ENCODE measurements at regions not wholly inside any gene's neighbourhood (a gene's known extent, or its start where the extent isn't known, plus 50 kb on each side); places are given as distances from the start of the nearest gene placed in this dataset.

DNA sequence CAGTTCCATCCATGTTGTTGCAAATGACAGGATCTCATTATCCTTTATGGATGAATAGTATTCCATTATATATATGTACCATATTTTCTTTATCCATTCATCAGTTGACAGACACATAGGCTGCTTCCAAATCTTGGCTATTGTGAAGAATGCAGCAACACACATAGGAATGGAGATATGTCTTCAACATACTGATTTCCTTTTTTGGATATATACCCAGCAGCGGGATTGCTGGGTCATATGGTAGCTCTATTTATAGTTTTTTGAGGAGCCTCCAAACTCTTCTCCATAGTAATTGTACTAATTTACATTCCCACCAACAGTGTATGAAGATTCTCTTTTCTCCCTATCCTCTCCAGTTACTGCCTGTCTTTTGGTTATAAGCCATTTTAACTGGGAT, 383.9 kb upstream of the CHORDC1 start:
- no peak overlapping the region for H3K9ac ChIP-seq (ENCODE audit: low read length)
- no peak overlapping the region for H3K4me3 ChIP-seq (ENCODE audit: insufficient read depth in 1 of 2, low read depth in 1 of 2, low read length in 2 of 2)
- H3K23ac ChIP-seq (ENCODE audit: low read length in 2 of 2): no peak overlapping the region
- H2BK120ac ChIP-seq (ENCODE audit: low read depth, low read length): no peak overlapping the region
- no CpG with 5 or more reads among the region's 1 CpG for WGBS
- H2AK5ac ChIP-seq (ENCODE audit: low read length, severe bottlenecking): no peak overlapping the region
- no peaks in the 10 kb centered on the region for H3K27me3 ChIP-seq (ENCODE audit: control insufficient read depth in 1 of 2, insufficient read depth in 1 of 2, low read length in 2 of 2)
- no peak overlapping the region for H2BK5ac ChIP-seq (ENCODE audit: low read depth, low read length, poor library complexity, severe bottlenecking)
- H3K9me3 ChIP-seq (ENCODE audit: control insufficient read depth, low read length): peaks cover 4% of the 10 kb centered on the region
- no peak overlapping the region for H3K14ac ChIP-seq (ENCODE audit: low read length in 2 of 2)
- H3K36me3 ChIP-seq (ENCODE audit: control insufficient read depth in 1 of 2, insufficient read depth in 2 of 2, low read depth in 1 of 2, low read length in 2 of 2): no peaks in the 10 kb centered on the region
- H3K27ac ChIP-seq (ENCODE audit: low read length, poor library complexity, severe bottlenecking): no peak overlapping the region
- no peak overlapping the region for H3K4ac ChIP-seq (ENCODE audit: low read depth in 1 of 2, low read length in 2 of 2)
- no peak overlapping the region for H3K4me2 ChIP-seq (ENCODE audit: low read length, poor library complexity, severe bottlenecking)
- no peak overlapping the region for H2BK12ac ChIP-seq (ENCODE audit: low read length in 2 of 2)
- DNase-seq: no peak
- no peaks in the 10 kb centered on the region for H3K4me1 ChIP-seq (ENCODE audit: control insufficient read depth, insufficient read depth, low read depth, low read length)
- no peak overlapping the region for H4K91ac ChIP-seq (ENCODE audit: low read length)
- H2AFZ ChIP-seq (ENCODE audit: low read depth, low read length): no peak overlapping the region
- H3K79me1 ChIP-seq (replicated peaks; ENCODE audit: low read length, poor library complexity, severe bottlenecking): no peaks in the 10 kb centered on the region
- no peak overlapping the region for H4K8ac ChIP-seq (ENCODE audit: low read length)
- H2BK15ac ChIP-seq (ENCODE audit: low read depth, poor library complexity, severe bottlenecking): no peak overlapping the region
- H3K18ac ChIP-seq (ENCODE audit: low read depth in 1 of 2, low read length in 2 of 2): no peak overlapping the region

DNA sequence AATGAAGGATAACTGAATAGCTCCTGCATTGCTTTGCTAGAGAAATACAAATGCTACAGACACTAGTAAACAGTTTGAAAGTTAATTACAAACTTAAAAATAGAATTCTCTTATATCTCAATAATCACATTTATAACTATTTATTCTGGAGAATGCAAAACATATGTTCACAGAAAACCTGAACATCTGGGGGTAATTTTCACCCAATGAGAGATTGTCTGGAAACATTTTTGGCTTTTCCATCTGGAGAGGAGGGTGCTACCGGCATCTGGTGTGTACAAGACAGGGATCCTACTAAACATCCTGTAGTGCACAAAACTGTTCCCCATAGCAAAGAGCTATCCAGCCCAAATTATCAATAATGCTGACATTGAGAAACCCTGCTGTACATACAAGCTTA, 378.4 kb upstream of the CHORDC1 start:
- H3K9ac ChIP-seq (ENCODE audit: low read length): no peak overlapping the region
- no peak overlapping the region for H3K14ac ChIP-seq (ENCODE audit: low read length in 2 of 2)
- no peak overlapping the region for H3K4me2 ChIP-seq (ENCODE audit: low read length, poor library complexity, severe bottlenecking)
- no peaks in the 10 kb centered on the region for H3K36me3 ChIP-seq (ENCODE audit: control insufficient read depth in 1 of 2, insufficient read depth in 2 of 2, low read depth in 1 of 2, low read length in 2 of 2)
- H3K23ac ChIP-seq (ENCODE audit: low read length in 2 of 2): no peak overlapping the region
- H3K79me1 ChIP-seq (replicated peaks; ENCODE audit: low read length, poor library complexity, severe bottlenecking): no peaks in the 10 kb centered on the region
- H3K18ac ChIP-seq (ENCODE audit: low read depth in 1 of 2, low read length in 2 of 2): no peak overlapping the region
- no peak overlapping the region for H3K27ac ChIP-seq (ENCODE audit: low read length, poor library complexity, severe bottlenecking)
- no peak overlapping the region for H2AFZ ChIP-seq (ENCODE audit: low read depth, low read length)
- H4K91ac ChIP-seq (ENCODE audit: low read length): no peak overlapping the region
- H3K4me3 ChIP-seq (ENCODE audit: insufficient read depth in 1 of 2, low read depth in 1 of 2, low read length in 2 of 2): no peak overlapping the region
- H3K4ac ChIP-seq (ENCODE audit: low read depth in 1 of 2, low read length in 2 of 2): no peak overlapping the region
- H4K8ac ChIP-seq (ENCODE audit: low read length): no peak overlapping the region
- H2BK120ac ChIP-seq (ENCODE audit: low read depth, low read length): no peak overlapping the region
- H2AK5ac ChIP-seq (ENCODE audit: low read length, severe bottlenecking): no peak overlapping the region
- 91% methylated on average over 1 of the region's 1 CpG for WGBS
- H3K27me3 ChIP-seq (ENCODE audit: control insufficient read depth in 1 of 2, insufficient read depth in 1 of 2, low read length in 2 of 2): no peaks in the 10 kb centered on the region
- H2BK12ac ChIP-seq (ENCODE audit: low read length in 2 of 2): no peak overlapping the region
- H3K9me3 ChIP-seq (ENCODE audit: control insufficient read depth, low read length): no peaks in the 10 kb centered on the region
- no peak overlapping the region for H2BK15ac ChIP-seq (ENCODE audit: low read depth, poor library complexity, severe bottlenecking)
- DNase-seq: no peak
- H2BK5ac ChIP-seq (ENCODE audit: low read depth, low read length, poor library complexity, severe bottlenecking): no peak overlapping the region
- no peaks in the 10 kb centered on the region for H3K4me1 ChIP-seq (ENCODE audit: control insufficient read depth, insufficient read depth, low read depth, low read length)

DNA sequence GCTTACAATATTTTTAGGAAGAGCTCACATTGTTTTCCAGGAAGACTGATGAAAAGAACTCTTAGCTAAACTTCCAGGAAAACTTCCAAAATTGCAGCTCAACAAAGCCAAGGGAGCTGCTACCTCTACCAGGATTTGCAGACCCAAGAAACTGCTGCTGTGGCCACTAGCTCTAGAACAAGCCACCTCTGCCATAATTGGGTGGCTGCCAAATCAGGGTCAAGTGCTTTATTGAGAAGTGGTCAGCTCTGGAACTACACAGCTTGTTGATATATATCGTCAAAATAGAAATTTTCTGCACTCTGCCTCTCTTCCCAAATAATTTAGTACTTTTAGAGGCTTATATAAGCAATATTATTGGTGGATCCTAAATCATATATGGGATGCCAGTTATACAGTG, 371.8 kb upstream of the CHORDC1 start:
- H2BK12ac ChIP-seq (ENCODE audit: low read length in 2 of 2): no peak overlapping the region
- H2AFZ ChIP-seq (ENCODE audit: low read depth, low read length): no peak overlapping the region
- H3K27me3 ChIP-seq (ENCODE audit: control insufficient read depth in 1 of 2, insufficient read depth in 1 of 2, low read length in 2 of 2): no peaks in the 10 kb centered on the region
- no peak overlapping the region for H3K4me2 ChIP-seq (ENCODE audit: low read length, poor library complexity, severe bottlenecking)
- H3K36me3 ChIP-seq (ENCODE audit: control insufficient read depth in 1 of 2, insufficient read depth in 2 of 2, low read depth in 1 of 2, low read length in 2 of 2): no peaks in the 10 kb centered on the region
- H3K18ac ChIP-seq (ENCODE audit: low read depth in 1 of 2, low read length in 2 of 2): no peak overlapping the region
- H2BK5ac ChIP-seq (ENCODE audit: low read depth, low read length, poor library complexity, severe bottlenecking): no peak overlapping the region
- no peak overlapping the region for H3K9ac ChIP-seq (ENCODE audit: low read length)
- no peak overlapping the region for H3K14ac ChIP-seq (ENCODE audit: low read length in 2 of 2)
- no peak overlapping the region for H2BK120ac ChIP-seq (ENCODE audit: low read depth, low read length)
- H4K8ac ChIP-seq (ENCODE audit: low read length): no peak overlapping the region
- no peak overlapping the region for H2BK15ac ChIP-seq (ENCODE audit: low read depth, poor library complexity, severe bottlenecking)
- H3K4me3 ChIP-seq (ENCODE audit: insufficient read depth in 1 of 2, low read depth in 1 of 2, low read length in 2 of 2): no peak overlapping the region
- DNase-seq: no peak
- H3K79me1 ChIP-seq (replicated peaks; ENCODE audit: low read length, poor library complexity, severe bottlenecking): no peaks in the 10 kb centered on the region
- WGBS: no CpG with 5 or more reads among the region's 1 CpG
- no peak overlapping the region for H3K27ac ChIP-seq (ENCODE audit: low read length, poor library complexity, severe bottlenecking)
- no peak overlapping the region for H3K23ac ChIP-seq (ENCODE audit: low read length in 2 of 2)
- H3K4ac ChIP-seq (ENCODE audit: low read depth in 1 of 2, low read length in 2 of 2): no peak overlapping the region
- no peaks in the 10 kb centered on the region for H3K4me1 ChIP-seq (ENCODE audit: control insufficient read depth, insufficient read depth, low read depth, low read length)
- H4K91ac ChIP-seq (ENCODE audit: low read length): no peak overlapping the region
- H2AK5ac ChIP-seq (ENCODE audit: low read length, severe bottlenecking): no peak overlapping the region
- peaks cover 9% of the 10 kb centered on the region for H3K9me3 ChIP-seq (ENCODE audit: control insufficient read depth, low read length)

DNA sequence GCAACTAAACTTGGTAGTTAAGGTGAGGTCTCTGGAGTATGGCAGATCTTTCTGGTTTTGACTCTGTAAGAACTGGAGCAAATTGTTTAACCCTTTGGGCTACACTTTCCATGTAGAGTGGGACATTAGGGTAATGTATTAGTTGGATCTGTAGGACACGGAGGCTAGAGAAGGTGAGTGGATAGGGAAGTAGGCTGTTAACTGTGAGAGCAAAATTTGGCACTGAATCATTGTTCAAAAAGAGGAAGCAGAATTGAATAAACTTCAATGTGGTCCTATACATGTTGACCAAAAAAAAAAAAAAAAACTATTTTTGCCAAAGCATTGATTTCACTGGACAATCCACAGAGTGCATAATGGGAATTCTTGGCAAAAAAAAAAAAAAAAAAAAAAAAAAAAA, 370.2 kb upstream of the CHORDC1 start:
- Histone ChIP-seq H3K4me2 (ENCODE audit: low read length, poor library complexity, severe bottlenecking) (no peak overlapping the region), H3K4me1 (ENCODE audit: control insufficient read depth, insufficient read depth, low read depth, low read length) (no peaks in the 10 kb centered on the region), H2AFZ (ENCODE audit: low read depth, low read length) (no peak overlapping the region), H4K8ac (ENCODE audit: low read length) (no peak overlapping the region), H3K27ac (ENCODE audit: low read length, poor library complexity, severe bottlenecking) (no peak overlapping the region), H3K23ac (ENCODE audit: low read length in 2 of 2) (no peak overlapping the region), H2BK12ac (ENCODE audit: low read length in 2 of 2) (no peak overlapping the region), H2BK15ac (ENCODE audit: low read depth, poor library complexity, severe bottlenecking) (no peak overlapping the region), H2BK120ac (ENCODE audit: low read depth, low read length) (no peak overlapping the region), H3K9ac (ENCODE audit: low read length) (no peak overlapping the region), H4K91ac (ENCODE audit: low read length) (no peak overlapping the region), H3K27me3 (ENCODE audit: control insufficient read depth in 1 of 2, insufficient read depth in 1 of 2, low read length in 2 of 2) (no peaks in the 10 kb centered on the region), H3K14ac (ENCODE audit: low read length in 2 of 2) (no peak overlapping the region), H3K4me3 (ENCODE audit: insufficient read depth in 1 of 2, low read depth in 1 of 2, low read length in 2 of 2) (no peak overlapping the region), H3K4ac (ENCODE audit: low read depth in 1 of 2, low read length in 2 of 2) (no peak overlapping the region), H2AK5ac (ENCODE audit: low read length, severe bottlenecking) (no peak overlapping the region), H3K9me3 (ENCODE audit: control insufficient read depth, low read length) (peaks cover 9% of the 10 kb centered on the region), H2BK5ac (ENCODE audit: low read depth, low read length, poor library complexity, severe bottlenecking) (no peak overlapping the region), H3K18ac (ENCODE audit: low read depth in 1 of 2, low read length in 2 of 2) (no peak overlapping the region), H3K79me1 (replicated peaks; ENCODE audit: low read length, poor library complexity, severe bottlenecking) (no peaks in the 10 kb centered on the region), H3K36me3 (ENCODE audit: control insufficient read depth in 1 of 2, insufficient read depth in 2 of 2, low read depth in 1 of 2, low read length in 2 of 2) (no peaks in the 10 kb centered on the region)
- no peak for DNase-seq
- WGBS: 78% methylated on average over 1 of the region's 1 CpG

Data from mesenchymal stem cell (in vitro differentiated cells and primary cell).